Retinal pigment epithelial cell (primary cell): ENCODE measurements at regions not wholly inside any gene's neighbourhood (a gene's known extent, or its start where the extent isn't known, plus 50 kb on each side); places are given as distances from the start of the nearest gene placed in this dataset.

Experiments
- DNase-seq: peaks from one replicate; pipeline ENCODE4 v3.0.0-alpha.2; 2010; ENCODE audit warnings: low read depth
- H3K4me3 ChIP-seq: 2 replicates; pipeline ENCODE4 v1.5.1; 2011; ENCODE audit warnings: mild to moderate bottlenecking, low read length, control low read depth, moderate library complexity
- CTCF ChIP-seq: conservative IDR thresholded peaks from 2 replicates; pipeline ENCODE4 v1.5.1; 2011; ENCODE audit warnings: low read depth, low read length, control low read depth, inconsistent platforms

GRCh38 chr3:167898091-167898490, 162.6 kb downstream of the SERPINI1 start:
- no peak for TF ChIP-seq CTCF
- DNase-seq: no peak
- no peak overlapping the region for H3K4me3 ChIP-seq

DNA sequence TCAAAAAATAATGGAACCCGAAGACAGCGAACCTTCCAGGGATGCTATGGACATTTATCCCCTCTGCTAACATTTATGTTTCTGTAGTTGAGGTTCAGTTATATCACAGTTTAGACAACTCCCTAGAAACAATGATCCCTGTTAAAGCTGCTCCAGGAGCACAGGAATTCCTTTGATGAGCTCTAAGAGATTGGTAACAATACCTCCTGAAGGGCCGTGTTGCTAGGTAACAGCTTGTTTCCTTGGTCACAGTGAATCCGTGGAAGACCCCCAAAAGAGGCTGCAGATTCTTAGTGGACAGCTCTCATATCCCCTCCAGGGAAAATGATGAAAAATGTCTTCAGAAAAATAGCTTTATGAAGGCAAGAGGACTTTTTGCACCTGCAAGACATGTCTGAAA, 160.2 kb downstream of the SERPINI1 start:
- no peak for TF ChIP-seq CTCF
- DNase-seq: no peak

DNA sequence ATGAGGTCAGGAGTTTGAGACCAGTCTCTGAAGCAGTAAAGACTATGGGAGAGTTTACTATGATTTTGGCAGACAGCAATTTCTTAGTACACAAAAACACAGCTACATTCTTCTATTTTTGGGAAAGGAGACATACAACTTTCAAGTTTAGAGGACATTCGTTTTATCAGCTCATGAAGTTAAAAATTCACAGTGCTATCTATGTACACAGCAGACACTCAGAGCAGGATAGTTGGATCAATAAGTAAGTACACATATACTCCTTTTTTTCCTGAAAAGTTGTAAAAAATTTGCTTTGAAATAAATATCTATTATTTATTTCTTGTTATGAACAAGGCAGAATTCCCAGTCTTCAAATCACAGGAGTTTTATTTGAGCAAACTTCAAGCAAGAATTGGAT, 159.7 kb downstream of the SERPINI1 start:
- H3K4me3 ChIP-seq: no peak overlapping the region
- DNase-seq: no peak
- no peak for TF ChIP-seq CTCF

More for the DNA sequence above, 160.2 kb downstream of the SERPINI1 start:
- no peak overlapping the region for H3K4me3 ChIP-seq

DNA sequence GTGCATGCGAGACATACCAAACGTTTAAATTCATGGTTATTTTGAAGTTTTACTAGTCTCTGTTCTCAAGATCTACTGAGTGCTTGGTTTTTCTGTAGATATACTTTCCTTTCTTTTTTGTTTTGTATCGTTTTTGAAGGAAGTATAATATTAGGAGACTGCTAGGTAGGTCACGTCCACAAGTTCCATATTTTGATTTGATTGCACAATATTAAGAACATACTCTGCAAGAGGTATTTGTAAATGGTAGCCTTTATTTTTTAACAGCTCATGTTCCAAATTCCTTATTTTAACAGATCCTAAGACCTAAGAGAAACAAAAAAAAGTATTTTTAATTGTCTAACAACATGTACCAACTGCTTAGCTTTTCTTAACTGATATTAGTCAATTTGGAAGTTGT, 156.7 kb downstream of the SERPINI1 start:
- TF ChIP-seq CTCF: no peak
- DNase-seq: no peak
- H3K4me3 ChIP-seq: no peak overlapping the region

DNA sequence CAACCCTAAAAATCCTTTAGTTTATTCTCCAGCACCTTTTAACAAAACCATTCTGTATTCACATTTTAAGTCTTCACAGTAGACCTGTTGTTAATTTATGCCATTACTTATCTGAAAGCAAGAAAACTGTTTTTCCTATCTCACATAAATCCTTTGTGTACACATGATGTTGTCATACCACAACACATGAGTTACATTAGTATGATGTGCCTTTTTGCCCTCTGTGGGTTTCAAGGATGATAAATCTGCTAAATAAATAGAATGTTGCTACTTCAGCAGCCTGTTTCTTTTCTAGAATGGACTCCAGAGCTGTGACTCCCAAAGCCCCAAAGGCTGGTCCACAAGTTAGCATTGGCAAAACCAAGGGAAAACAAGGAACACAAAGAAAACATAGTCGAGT, 151.6 kb downstream of the SERPINI1 start:
- no peak overlapping the region for H3K4me3 ChIP-seq
- no peak for DNase-seq
- TF ChIP-seq CTCF: no peak

- no peak for DNase-seq
- no peak overlapping the region for H3K4me3 ChIP-seq
- no peak for TF ChIP-seq CTCF
Measured at GRCh38 chr3:167886690-167887089, 151.2 kb downstream of the SERPINI1 start.

- no peak overlapping the region for H3K4me3 ChIP-seq
- no peak for DNase-seq
- TF ChIP-seq CTCF: no peak
Measured at GRCh38 chr3:167885277-167885676, 149.8 kb downstream of the SERPINI1 start.
